ENCODE measurements at regions not wholly inside any gene's neighbourhood (a gene's known extent, or its start where the extent isn't known, plus 50 kb on each side); places are given as distances from the start of the nearest gene placed in this dataset.

- dilution Hi-C loops (cut with HindIII; ENCODE audit: low sequenced_read_pairs, unreplicated experiment) (no loop called here), in situ Hi-C loops (cut with MboI; ENCODE audit: low sequenced_read_pairs) (no loop called here), intact Hi-C loops (cut with micrococcal nuclease) (no loop called here)
- Histone ChIP-seq H2AK9ac (replicated peaks; ENCODE audit: low read depth, low read length, poor library complexity) (no peak overlapping the region), H3K23ac (ENCODE audit: low read depth, low read length) (no peak overlapping the region), H3K4me2 (ENCODE audit: low read depth, low read length) (no peak overlapping the region), H4K8ac (ENCODE audit: low read depth in 2 of 2, low read length in 2 of 2) (no peak overlapping the region), H2BK5ac (ENCODE audit: low read depth, low read length, poor library complexity, severe bottlenecking) (no peak overlapping the region), H4K5ac (ENCODE audit: low read depth, low read length) (no peak overlapping the region), H3K9me1 (ENCODE audit: insufficient read depth, low read length) (no peaks in the 10 kb centered on the region), H2BK120ac (ENCODE audit: low read depth, low read length) (no peak overlapping the region), H3K14ac (replicated peaks; ENCODE audit: low read depth, low read length) (no peak overlapping the region), H3K9ac (ENCODE audit: low read depth, low read length) (no peak overlapping the region), H3K18ac (ENCODE audit: low read depth, low read length) (no peak overlapping the region), H3K4me1 (ENCODE audit: control insufficient read depth, insufficient read depth, low read length) (no peaks in the 10 kb centered on the region), H3K4me3 (ENCODE audit: insufficient read depth, low read depth, low read length) (no peak overlapping the region), H3K56ac (ENCODE audit: extremely low read depth, insufficient read depth, low read length) (no peak overlapping the region), H3K36me3 (ENCODE audit: control insufficient read depth, insufficient read depth, low read length) (no peaks in the 10 kb centered on the region), H3K27me3 (ENCODE audit: control insufficient read depth, insufficient read depth, low read length) (no peaks in the 10 kb centered on the region), H2AK5ac (ENCODE audit: low read depth, low read length) (no peak overlapping the region), H3K4ac (ENCODE audit: low read depth, low read length) (no peak overlapping the region), H3K9me3 (ENCODE audit: control insufficient read depth, insufficient read depth, low read length) (no peaks in the 10 kb centered on the region), H4K91ac (ENCODE audit: insufficient read depth, low read depth, low read length) (no peak overlapping the region), H3K27ac (ENCODE audit: insufficient read depth, low read length) (no peak overlapping the region), H4K20me1 (ENCODE audit: insufficient read depth, low read length) (no peaks in the 10 kb centered on the region), H2BK15ac (ENCODE audit: low read depth, low read length) (no peak overlapping the region), H3K79me1 (ENCODE audit: low read depth in 1 of 2, low read length in 2 of 2) (no peaks in the 10 kb centered on the region), H2BK20ac (ENCODE audit: low read depth, low read length) (no peak overlapping the region), H2AFZ (replicated peaks; ENCODE audit: low read length, poor library complexity) (no peak overlapping the region)
- DNase-seq (no peak), ATAC-seq (ENCODE audit: low read depth) (no peak)
- POLR2A ChIA-PET (ENCODE audit: unreplicated experiment) = no interaction called here
- no TSS peak for BruUV-seq (replicated peaks)
- CTCF ChIA-PET = no interaction called here
- TF ChIP-seq RCOR1 (IDR thresholded peaks at IDR 0.05; ENCODE audit: insufficient replicate concordance, low read length) = no peak
- no peak for TF ChIP-seq FOS (IDR thresholded peaks at IDR 0.05; ENCODE audit: low read depth, low read length)
- no peak for TF ChIP-seq USF2 (IDR thresholded peaks at IDR 0.05; ENCODE audit: low read depth, low read length)
- TF ChIP-seq MXI1 (IDR thresholded peaks at IDR 0.05; ENCODE audit: borderline replicate concordance, low read depth, low read length) = no peak
- TF ChIP-seq ELK1 (IDR thresholded peaks at IDR 0.05; ENCODE audit: borderline replicate concordance, low read depth, low read length) = no peak
- TF ChIP-seq CHD1 (IDR thresholded peaks at IDR 0.05; ENCODE audit: low read depth, low read length) = no peak
- TF ChIP-seq CTCF (conservative IDR thresholded peaks at IDR 0.05; ENCODE audit: low read depth, low read length) = no peak
- TF ChIP-seq POLR2A (IDR thresholded peaks at IDR 0.05; ENCODE audit: low read depth, low read length) = no peak
- no peak for TF ChIP-seq SMC3 (IDR thresholded peaks at IDR 0.05; ENCODE audit: low read depth, low read length)
- TF ChIP-seq CEBPB (IDR thresholded peaks at IDR 0.05; ENCODE audit: low read depth, low read length) = no peak
- TF ChIP-seq NFE2L2 (IDR thresholded peaks at IDR 0.05; ENCODE audit: low read depth, low read length) = no peak
- no peak for TF ChIP-seq MAFK (IDR thresholded peaks at IDR 0.05; ENCODE audit: low read depth, low read length)
- TF ChIP-seq RFX5 (IDR thresholded peaks at IDR 0.05; ENCODE audit: low read depth, low read length) = no peak
- no peak for TF ChIP-seq MAZ (IDR thresholded peaks at IDR 0.05; ENCODE audit: borderline replicate concordance, low read depth, low read length)
- no peak for TF ChIP-seq RAD21 (IDR thresholded peaks at IDR 0.05; ENCODE audit: low read length)
- TF ChIP-seq BHLHE40 (IDR thresholded peaks at IDR 0.05; ENCODE audit: low read depth, low read length) = no peak
- WGBS, 2 experiments (ENCODE audit: extremely low coverage in 2 of 2, insufficient read length in 1 of 2) = no CpG with 5 or more reads among the region's 3 CpGs
These were observed 257.2 kb downstream of the TXNL1 start for GRCh38 chr18:56381196-56381595.

All from IMR-90 (cell line).